ENCODE measurements at regions not wholly inside any gene's neighbourhood (a gene's known extent, or its start where the extent isn't known, plus 50 kb on each side); places are given as distances from the start of the nearest gene placed in this dataset.

GRCh38 chr4:175386776-175387507 lies 425.1 kb downstream of the GPM6A start:
- TF ChIP-seq CTCF (conservative IDR thresholded peaks at IDR 0.05; ENCODE audit: low read length) (no peak), EZH2phosphoT487 (IDR thresholded peaks at IDR 0.05; ENCODE audit: borderline replicate concordance, low read depth, low read length) (no peak)

Measured in OCI-LY7 (cell line).